Transverse colon (tissue), 4 donors: ENCODE measurements at regions not wholly inside any gene's neighbourhood (a gene's known extent, or its start where the extent isn't known, plus 50 kb on each side); places are given as distances from the start of the nearest gene placed in this dataset.

Source experiments
- EP300 ChIP-seq: sonication (generic); formaldehyde crosslinking; IDR thresholded peaks from one replicate; pipeline ENCODE4 v1.6.1; 2017; ENCODE audit warnings: antibody characterized with exemption, low read depth
- POLR2A ChIP-seq: fragments of 450-650 bp; IDR thresholded peaks from one replicate; pipeline ENCODE4 v1.6.1; 2016; ENCODE audit warnings: antibody characterized with exemption, mild to moderate bottlenecking, moderate library complexity
- POLR2AphosphoS5 ChIP-seq, 3 donors: sonication (generic); formaldehyde crosslinking; IDR thresholded peaks; one replicate each; pipeline ENCODE4 v1.6.1; 2016; ENCODE audit warnings: antibody characterized with exemption in 3 of 3
- TF ChIP-seq, protein P1 (sequence below), 5 experiments: fragments of 200-600 bp in 3 of 5; fragments of 450-650 bp in 2 of 5; sonication (generic) in 3 of 5; IDR thresholded peaks; 1 replicate in 2 of 5; 2 replicates in 3 of 5; pipeline ENCODE4 v1.5.1; 2016 to 2017; ENCODE audit warnings: antibody characterized with exemption in 5 of 5, inconsistent platforms in 3 of 5, mild to moderate bottlenecking in 2 of 5, moderate library complexity in 1 of 5

DNA sequence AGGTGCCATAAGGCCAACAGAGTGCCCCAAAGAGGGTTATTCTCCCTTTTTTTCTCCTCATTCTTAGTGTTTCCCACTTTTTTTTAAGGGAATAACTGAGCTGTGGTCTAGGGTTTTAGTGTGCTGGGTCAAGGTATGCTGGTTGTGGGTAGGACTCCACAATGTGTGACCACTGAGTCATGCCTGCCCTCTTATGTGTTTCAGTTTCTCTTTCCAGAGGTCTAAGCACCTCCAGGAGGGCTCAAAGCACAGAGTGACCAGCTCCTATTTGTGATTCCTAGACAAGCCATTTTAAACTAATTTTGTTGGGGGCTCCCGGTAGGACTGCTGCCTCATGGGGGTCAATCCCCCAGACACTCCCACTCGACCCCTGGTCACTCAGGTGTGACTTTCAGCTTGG lies 80.5 kb upstream of the GC start:
- TF ChIP-seq, protein P1, sequence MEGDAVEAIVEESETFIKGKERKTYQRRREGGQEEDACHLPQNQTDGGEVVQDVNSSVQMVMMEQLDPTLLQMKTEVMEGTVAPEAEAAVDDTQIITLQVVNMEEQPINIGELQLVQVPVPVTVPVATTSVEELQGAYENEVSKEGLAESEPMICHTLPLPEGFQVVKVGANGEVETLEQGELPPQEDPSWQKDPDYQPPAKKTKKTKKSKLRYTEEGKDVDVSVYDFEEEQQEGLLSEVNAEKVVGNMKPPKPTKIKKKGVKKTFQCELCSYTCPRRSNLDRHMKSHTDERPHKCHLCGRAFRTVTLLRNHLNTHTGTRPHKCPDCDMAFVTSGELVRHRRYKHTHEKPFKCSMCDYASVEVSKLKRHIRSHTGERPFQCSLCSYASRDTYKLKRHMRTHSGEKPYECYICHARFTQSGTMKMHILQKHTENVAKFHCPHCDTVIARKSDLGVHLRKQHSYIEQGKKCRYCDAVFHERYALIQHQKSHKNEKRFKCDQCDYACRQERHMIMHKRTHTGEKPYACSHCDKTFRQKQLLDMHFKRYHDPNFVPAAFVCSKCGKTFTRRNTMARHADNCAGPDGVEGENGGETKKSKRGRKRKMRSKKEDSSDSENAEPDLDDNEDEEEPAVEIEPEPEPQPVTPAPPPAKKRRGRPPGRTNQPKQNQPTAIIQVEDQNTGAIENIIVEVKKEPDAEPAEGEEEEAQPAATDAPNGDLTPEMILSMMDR (IDR thresholded peaks at IDR 0.05): no peak
- TF ChIP-seq POLR2A: no peak
- TF ChIP-seq POLR2AphosphoS5 (IDR thresholded peaks at IDR 0.05): no peak
- no peak for TF ChIP-seq EP300
